CD4-positive, alpha-beta T cell treated with Interleukin-21 for 1 hour (primary cell): ENCODE measurements at regions not wholly inside any gene's neighbourhood (a gene's known extent, or its start where the extent isn't known, plus 50 kb on each side); places are given as distances from the start of the nearest gene placed in this dataset.
"Not testable (repeated sequence)": the region's sequence is repeated elsewhere in the genome, so short reads cannot be mapped to it uniquely, and the experiment has no call there.

Source experiments
- DNase-seq: peaks from one replicate; pipeline ENCODE4 v3.0.0-alpha.2; 2020

- DNase-seq: no peak
Observed at GRCh38 chr5:13470975-13471374, 473.5 kb downstream of the DNAH5 start.

DNA sequence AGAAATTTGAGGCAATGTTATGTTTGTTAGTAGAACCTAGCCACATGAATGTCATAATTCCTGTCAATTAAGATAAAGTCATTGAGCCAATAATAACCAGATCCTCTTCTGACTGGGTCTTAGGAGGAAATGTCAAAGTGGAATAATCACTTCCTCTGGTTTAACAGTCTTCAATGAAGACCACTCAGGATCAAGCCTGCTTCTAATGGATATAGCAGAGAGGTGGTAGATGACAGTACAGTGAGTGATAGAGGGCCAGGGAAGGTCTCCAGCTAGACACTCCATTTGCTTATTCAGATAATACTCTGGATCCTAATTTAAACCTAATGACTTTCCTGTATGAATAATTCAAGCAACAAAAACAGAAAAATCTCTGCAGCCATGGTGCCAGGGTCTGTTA, 474.2 kb downstream of the DNAH5 start:
- no peak for DNase-seq

DNA sequence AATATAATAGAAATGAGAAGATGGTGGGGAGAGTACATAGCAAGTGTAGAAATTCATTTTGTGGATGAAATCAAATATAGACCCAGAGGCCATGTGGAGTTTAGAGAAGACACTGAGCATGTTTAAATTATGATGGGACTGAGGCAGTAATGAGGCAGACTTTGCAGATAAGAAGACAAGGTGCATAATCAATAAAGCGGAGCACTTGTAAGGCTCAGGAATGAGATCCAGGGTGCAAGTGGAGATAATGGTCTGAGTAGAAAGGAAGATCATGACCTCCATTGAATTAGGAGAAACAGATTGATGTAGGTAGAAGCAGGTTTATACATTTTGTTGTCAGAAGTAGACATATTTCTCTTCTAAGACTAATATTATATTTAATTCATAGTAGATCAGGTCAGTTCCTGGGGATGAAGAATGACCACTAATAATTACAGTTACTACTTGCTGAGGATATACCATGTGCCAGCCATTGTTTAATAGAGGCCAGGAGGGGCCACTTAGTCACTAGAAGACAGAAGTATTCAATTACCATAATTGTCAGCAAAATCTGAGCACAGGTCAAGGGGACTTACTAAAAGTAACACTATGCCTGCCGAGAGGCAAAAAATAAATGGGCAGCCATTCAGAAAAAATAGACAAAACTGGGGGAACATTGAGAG, 479.8 kb downstream of the DNAH5 start:
- no peak for DNase-seq

DNA sequence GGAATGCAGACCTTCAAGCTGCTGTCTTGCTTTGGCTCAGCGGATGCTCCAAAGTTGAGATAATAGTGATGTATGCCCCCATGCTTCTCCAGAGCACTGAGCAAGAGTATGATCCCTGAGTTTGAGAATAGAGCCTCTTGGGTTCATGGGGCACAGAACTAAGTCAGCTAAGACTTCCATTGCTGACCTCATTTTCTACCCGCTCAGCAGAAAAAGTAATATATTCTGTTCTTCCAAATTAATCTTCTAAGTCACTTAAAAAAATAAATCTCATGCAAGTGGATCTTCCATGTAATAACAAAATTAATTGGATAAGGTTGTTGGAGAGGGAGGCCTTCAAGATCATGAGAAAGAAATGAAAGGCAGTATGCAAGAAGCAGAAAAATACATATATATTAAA, 483.9 kb downstream of the DNAH5 start:
- no peak for DNase-seq

GRCh38 chr5:13454050-13454449, 490.4 kb downstream of the DNAH5 start:
- DNase-seq: no peak

GRCh38 chr5:13448843-13449242, 495.6 kb downstream of the DNAH5 start:
- DNase-seq: no peak

- DNase-seq: no peak
Observed at GRCh38 chr5:13439430-13439829, 505.1 kb downstream of the DNAH5 start.

DNA sequence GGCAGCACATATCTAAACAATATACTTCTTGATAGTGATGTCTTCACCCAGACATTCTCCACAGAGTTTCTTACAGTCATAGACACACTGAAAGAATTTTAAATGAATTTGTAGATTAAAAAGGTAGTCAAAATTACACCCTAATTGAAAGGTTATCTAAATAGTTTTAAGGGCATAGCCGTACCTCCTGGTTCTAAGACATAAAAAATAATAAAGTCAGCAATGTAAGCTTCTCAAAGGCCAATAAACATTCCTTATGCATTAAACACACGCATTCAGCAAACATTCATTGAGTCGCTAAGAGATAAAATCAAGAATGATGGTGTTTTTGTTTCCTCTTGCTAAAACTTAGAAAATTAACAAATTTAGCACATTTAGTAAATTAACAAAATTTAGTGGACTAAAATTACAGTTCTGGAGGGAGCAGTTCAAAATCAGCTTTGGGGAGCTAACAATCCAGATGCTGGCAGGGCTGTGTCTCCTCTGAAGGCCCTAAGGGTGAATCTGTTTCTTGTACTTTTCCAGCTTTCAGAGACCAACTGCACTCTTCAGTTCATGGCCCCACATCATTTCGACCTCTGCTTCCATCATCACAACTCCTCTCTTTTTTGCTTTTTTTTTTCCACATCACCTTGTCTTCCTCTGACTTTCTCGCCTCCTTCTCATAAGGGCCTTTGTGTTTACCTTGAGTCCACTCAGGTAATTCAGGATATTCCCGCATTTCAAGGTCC, 516.5 kb downstream of the DNAH5 start:
- no peak for DNase-seq

DNA sequence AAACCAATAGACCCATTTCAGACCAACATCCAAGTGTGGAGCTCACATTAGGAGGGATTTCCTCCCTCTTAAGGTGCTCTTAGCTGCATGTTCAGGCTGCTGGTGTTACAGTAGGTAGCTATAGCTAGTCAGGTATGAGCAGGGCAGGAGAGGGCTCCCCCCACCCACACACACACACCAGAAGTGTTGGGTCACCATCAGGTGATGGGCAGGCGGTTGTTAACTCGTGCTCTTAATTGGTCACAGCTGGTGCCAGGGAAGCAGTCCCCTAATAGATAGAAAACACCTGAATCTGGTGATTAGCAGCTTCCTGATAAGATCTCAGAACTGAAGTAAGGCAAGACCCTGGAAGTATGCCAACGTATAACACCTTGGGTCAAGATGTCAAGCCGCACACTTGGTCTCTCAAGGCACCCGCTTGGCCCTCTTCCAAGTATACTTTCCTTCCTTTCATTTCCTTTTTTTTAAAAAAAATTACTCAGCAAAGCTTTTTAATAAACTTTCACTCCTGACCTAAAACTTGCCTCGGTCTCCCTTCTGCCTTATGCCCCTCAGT, 532.4 kb downstream of the DNAH5 start:
- no peak for DNase-seq

DNA sequence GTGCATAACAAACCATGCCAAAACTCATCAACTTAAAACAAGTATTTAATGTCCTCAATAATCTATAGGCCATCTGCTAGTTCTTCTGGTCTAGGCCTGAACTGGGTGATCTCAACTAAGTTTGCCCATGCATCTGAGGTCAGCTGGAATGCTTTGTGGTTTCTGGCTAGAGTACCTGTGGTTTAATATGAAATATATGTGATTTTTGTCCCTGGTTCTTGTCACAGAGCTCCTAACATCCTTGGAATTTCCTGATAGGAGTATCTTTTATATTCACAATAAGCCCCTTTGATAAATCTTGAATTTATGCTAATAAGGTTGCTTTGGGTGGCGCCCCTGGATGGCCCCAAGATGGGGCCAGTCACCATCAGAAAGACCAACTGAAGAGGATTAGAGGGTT, 535.9 kb downstream of the DNAH5 start:
- DNase-seq: no peak

DNA sequence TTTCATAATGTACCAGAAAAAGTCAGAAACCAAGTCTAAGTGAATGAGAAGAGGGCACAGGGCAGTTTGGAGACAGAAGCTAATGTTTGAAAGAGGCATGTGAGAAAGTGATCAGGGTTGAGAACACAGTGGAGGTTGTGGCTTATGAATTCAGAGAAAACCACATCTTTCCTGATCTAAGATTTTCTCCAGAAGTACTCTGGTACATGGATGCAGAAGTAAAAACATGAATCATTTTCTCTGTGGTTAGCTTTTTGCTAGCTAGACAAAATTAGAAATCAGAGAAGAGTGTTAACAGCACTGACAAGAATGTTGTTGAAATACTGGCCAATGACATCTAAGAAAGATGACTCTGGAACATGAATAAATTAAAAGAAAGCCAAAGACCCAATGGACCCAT, 541.1 kb downstream of the DNAH5 start:
- no peak for DNase-seq

GRCh38 chr5:13385066-13385465, 559.4 kb downstream of the DNAH5 start:
- DNase-seq: no peak

DNA sequence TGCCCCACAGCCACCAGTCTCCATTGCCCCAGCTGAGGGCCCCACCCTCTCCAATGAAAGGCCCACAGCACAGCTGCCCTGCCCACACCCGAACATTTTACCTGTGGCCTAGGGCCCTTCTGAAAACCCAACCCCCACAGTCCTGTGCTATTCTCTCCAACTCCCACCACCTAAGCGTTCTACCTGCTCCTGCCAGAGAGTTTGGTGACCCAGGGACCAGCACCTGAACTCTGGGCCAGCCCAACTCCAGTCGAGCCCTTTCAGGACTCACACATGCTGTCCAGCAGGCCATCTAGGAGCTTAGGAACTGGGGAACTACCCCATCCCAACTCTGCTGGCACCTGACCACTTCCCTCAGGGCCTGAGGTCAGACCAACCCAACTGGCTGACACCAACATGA, 562.3 kb downstream of the DNAH5 start:
- no peak for DNase-seq

GRCh38 chr5:13378091-13378490, 566.4 kb downstream of the DNAH5 start:
- no peak for DNase-seq

GRCh38 chr5:13359344-13359743, 585.1 kb downstream of the DNAH5 start:
- DNase-seq: no peak

DNA sequence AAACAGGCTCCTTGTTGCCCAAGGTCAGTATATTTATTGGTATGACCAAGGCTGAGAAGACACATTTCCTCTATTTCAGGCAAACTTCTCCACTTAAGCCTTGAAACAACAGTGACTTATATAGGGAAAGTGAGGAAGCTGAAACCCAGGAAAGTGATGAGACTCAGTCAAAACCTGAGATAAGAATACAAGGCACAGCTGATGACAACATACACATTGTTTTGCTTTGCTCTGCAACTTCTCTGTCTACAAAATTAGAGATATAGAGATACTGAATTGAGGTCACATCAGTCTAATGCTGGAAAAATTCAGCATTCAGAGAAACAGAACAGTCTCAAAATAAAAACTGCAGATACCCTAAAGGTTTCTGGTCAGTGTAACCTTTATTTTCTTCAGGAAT, 586.1 kb downstream of the DNAH5 start:
- no peak for DNase-seq

DNA sequence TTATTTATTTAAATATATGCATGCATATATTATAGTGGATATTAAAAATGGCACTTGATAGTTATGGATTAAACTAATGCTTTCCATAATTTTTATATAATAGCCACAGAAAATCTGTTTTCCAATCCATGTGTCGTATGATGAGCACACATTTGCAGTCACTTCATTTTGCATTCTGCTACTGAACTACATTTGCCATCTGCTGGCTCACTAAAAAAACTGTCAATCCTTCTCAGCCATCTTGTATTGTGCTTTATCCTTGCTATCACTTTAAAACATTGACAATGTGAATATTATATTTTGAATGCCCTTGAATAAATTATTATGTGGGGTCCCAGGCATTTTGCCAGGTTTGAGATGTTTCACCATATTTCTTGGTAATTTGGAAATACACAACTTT, 586.6 kb downstream of the DNAH5 start:
- no peak for DNase-seq

DNA sequence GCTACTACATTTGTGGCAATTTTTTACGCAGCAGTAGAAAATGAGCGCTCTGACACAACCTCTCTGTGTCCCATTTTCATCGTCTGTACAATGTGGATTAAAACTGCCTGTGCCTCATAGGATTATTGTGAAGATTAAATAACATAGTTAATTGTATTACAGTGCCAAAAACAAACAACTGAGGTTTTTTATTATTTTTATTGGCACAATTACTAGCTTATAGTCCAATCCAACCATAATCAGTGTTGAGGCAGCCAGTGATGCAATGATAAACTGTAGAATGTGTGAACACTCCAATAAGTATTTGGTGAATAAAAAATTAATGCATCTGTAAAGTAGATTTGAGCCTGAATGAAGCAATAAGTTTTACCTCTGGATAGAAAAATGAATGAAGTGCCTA, 588.3 kb downstream of the DNAH5 start:
- no peak for DNase-seq

DNA sequence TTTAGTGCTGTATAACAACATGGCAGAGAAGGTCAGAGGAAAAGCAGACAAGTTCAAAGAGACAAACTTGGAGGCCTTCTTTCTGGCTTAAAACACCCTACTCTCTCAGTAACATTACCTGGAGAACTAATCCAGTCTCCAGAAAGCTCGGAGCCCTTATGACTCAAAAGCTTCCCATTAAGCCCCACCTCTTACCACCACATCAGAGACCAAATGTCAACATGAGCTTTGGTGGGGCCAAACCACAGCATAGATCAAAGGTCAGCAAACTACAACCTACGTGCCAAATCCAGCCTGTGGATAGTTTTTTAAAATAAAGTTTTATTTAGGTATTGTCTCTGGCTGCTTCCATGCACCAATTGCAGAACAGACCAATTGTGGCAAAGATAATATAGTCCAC, 589.9 kb downstream of the DNAH5 start:
- no peak for DNase-seq

DNA sequence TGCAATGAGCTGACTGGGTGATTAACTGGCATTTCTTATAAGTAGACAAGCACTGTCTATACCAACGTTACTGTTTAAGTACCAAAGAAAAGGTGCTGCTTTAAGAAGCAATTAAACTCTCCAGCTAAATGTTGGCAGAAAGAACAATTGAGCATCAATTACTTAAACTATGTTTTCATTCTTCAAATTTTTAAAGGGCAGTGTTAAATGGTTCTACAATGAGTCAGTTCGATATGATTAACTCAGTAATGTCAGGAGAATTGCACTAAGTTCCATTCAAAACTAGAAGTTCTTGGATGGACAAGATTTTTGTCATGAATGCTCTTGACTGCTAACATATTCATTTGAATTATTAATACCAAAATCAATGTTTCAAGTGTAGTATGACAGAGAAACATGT, 593.7 kb downstream of the DNAH5 start:
- no peak for DNase-seq

- DNase-seq: no peak
Observed at GRCh38 chr5:13348568-13348967, 595.9 kb downstream of the DNAH5 start.

DNA sequence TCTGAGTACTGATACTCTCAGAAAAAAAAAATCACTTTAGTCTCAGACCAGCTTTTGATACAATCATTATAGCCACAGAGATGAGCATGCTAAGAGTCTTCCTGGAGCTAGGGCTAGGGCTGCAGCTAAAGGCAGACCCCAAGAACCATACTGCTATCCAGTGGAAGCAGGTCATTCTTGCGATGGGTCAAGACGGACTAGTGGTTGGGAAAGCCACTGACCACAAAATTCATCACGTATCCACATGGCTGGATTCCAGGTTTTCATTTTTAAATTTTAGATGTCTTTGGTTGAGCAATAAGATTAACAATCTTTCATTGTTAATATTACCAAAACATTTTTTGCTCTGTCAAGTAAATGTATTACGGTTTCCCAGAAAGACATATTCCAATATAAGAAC, 598.1 kb downstream of the DNAH5 start:
- no peak for DNase-seq

GRCh38 chr5:13339093-13339492, 605.4 kb downstream of the DNAH5 start:
- no peak for DNase-seq

DNA sequence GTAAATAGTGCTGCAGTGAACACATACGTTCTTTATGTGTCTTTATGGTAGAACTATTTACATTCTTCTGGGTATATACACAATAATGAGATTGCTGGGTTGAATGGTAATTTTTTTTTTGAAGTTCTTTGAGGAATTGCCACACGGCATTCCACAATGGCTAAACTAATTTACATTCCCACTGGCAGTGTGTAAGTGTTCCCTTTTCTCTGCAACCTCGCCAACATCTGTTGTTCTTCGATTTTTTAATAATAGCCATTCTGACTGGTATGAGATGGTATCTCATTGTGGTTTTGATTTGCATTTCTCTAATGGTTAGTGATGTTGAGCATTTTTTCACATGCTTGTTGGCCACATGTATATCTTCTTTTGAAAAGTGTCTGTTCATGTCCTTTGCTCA, 609.5 kb downstream of the DNAH5 start:
- DNase-seq: not testable (repeated sequence)

- no peak for DNase-seq
Observed at GRCh38 chr5:13331585-13331984, 612.9 kb downstream of the DNAH5 start.
